ENCODE measurements at regions not wholly inside any gene's neighbourhood (a gene's known extent, or its start where the extent isn't known, plus 50 kb on each side); places are given as distances from the start of the nearest gene placed in this dataset.

DNA sequence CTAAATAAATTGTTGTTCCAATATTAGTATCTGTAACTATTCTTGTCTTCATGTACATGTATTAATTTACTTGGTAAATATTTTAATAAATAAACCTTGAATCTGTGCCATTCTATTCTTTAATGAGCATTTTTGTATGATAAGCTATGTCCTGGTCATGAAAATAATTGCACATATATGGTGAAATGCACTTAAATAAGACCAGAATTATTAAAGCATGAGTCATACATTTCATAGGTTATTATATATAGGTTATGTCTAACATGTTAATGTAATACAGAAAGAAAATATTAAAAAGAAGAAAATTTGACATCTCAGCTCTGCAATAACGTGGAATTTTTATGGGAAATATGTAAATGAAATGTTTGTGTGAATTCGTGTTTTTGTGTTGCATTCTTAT, 1168.1 kb downstream of the TAF11L14 start:
- H3K27ac ChIP-seq, result no peak overlapping the region
- DNase-seq (no peak), ATAC-seq (no peak)
- WGBS, 2 donors, result 52 to 55% methylated on average over 2 of the region's 2 CpGs
- no peaks in the 10 kb centered on the region for H3K4me1 ChIP-seq
- H3K27me3 ChIP-seq, result no peaks in the 10 kb centered on the region
- H3K36me3 ChIP-seq (replicated peaks in 1 of 2; ENCODE audit: insufficient read depth in 1 of 2, low read depth in 2 of 2), result no peaks in the 10 kb centered on the region
- TF ChIP-seq CTCF (IDR thresholded peaks at IDR 0.05), result no peak
- TF ChIP-seq POLR2A (IDR thresholded peaks at IDR 0.05), result no peak
- H3K9me3 ChIP-seq, result no peaks in the 10 kb centered on the region
- intact Hi-C loops (cut with DNase I), result no loop called here
- no peak overlapping the region for H3K4me3 ChIP-seq

DNA sequence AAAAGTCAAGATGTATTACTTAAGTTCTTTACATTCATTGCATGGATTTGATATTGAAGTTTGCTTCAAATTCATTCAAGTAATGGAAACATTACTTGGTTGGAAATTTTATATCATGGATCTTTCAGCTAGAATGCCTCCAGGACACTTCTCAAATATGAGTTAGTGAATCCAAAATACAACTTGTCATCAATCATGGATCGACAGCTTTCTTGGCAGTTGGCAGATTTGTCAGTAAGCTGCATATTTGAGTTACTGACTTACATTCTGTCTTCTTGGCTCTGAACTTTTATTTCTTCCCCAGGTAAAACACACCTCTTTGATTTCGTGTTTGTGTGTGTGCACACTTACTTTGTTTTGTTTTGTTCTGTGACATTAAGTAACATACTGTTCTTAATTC, 1171.1 kb downstream of the TAF11L14 start:
- no peaks in the 10 kb centered on the region for H3K27me3 ChIP-seq
- DNase-seq (no peak), ATAC-seq (no peak)
- H3K36me3 ChIP-seq (replicated peaks in 1 of 2; ENCODE audit: insufficient read depth in 1 of 2, low read depth in 2 of 2), result no peaks in the 10 kb centered on the region
- H3K4me3 ChIP-seq, result no peak overlapping the region
- H3K4me1 ChIP-seq, result no peaks in the 10 kb centered on the region
- H3K27ac ChIP-seq, result no peak overlapping the region
- TF ChIP-seq CTCF (IDR thresholded peaks at IDR 0.05) (no peak), POLR2A (IDR thresholded peaks at IDR 0.05) (no peak)
- WGBS, 2 donors, result 42 to 74% methylated on average over 2 of the region's 2 CpGs
- intact Hi-C loops (cut with DNase I), result no loop called here
- H3K9me3 ChIP-seq, result no peaks in the 10 kb centered on the region

DNA sequence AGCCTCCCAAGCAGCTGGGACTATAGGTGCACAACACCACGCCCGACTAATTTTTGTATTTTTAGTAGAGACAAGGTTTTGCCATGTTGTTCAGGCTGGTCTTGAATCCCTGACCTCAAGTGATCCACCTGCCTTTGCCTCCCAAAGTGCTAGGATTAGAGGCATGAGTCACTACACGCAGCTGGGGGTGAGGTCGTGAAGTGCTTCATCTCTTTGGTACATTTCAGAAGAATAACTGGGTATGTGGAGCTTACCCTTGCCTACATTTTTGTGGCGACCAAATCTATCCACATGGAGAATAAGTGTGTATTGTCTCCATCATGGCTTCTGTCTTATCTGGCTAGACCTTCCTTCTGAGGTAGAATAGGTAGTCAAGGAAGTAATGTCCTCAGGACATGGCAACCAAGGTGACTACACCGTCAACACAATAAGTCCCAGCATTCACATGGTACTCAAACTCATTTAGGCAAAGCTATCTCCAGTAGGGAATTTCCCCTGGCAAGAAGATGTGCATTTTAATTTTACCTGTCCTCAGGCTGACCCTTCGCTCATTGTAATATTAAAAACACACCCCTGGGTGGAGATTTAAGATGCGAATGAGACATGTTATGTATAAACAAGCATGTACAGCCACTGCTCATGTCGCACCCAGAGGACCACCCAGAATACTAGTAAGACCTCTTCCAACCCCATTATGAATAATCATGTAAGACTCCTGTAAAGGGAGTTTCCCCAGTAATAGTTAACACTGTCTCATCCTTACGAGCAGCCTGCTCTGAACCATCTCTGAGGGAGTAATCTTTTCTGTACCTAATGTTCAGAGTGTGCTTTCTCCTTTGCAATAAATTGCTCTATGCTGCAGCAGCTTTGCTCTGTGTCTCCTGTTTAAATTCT, 1173.2 kb downstream of the TAF11L14 start:
- H3K4me3 ChIP-seq, result no peak overlapping the region
- no peak overlapping the region for H3K27ac ChIP-seq
- ATAC-seq (no peak), DNase-seq (no peak)
- no peaks in the 10 kb centered on the region for H3K36me3 ChIP-seq (replicated peaks in 1 of 2; ENCODE audit: insufficient read depth in 1 of 2, low read depth in 2 of 2)
- no peak for TF ChIP-seq POLR2A (IDR thresholded peaks at IDR 0.05)
- TF ChIP-seq CTCF (IDR thresholded peaks at IDR 0.05), result no peak
- no peaks in the 10 kb centered on the region for H3K4me1 ChIP-seq
- 75 to 84% methylated on average over 10 of the region's 10 CpGs for WGBS, 2 donors
- intact Hi-C loops (cut with DNase I), result no loop called here
- no peaks in the 10 kb centered on the region for H3K9me3 ChIP-seq
- no peaks in the 10 kb centered on the region for H3K27me3 ChIP-seq

DNA sequence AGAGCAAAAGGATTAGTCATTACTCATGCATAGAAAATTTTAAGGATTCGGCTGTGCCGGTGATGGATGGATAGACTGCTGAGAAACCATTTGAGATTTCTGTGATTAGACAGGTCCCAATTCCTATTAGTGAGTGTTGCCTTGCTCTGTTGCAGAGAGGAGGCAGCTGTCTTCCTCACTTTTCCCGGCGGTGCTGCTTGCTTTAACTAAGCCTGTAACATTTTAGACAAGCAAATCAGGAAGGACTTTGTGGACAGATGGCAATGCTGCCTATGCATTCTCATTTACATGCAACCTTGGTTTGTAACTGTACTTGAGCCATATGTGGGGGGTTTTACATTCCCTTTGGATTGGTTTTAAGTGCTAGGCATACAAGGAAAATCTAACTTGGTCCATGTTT, 1176.3 kb downstream of the CDH18 start:
- Histone ChIP-seq H3K36me3 (replicated peaks in 1 of 2; ENCODE audit: insufficient read depth in 1 of 2, low read depth in 2 of 2) (no peaks in the 10 kb centered on the region), H3K9me3 (no peaks in the 10 kb centered on the region), H3K4me1 (no peaks in the 10 kb centered on the region), H3K27ac (no peak overlapping the region), H3K4me3 (no peak overlapping the region), H3K27me3 (no peaks in the 10 kb centered on the region)
- ATAC-seq (no peak), DNase-seq (no peak)
- WGBS, 2 donors, result 35 to 60% methylated on average over 4 of the region's 4 CpGs
- TF ChIP-seq POLR2A (IDR thresholded peaks at IDR 0.05) (no peak), CTCF (IDR thresholded peaks at IDR 0.05) (no peak)
- intact Hi-C loops (cut with DNase I), result no loop called here

- ATAC-seq (no peak), DNase-seq (no peak)
- no peak overlapping the region for H3K27ac ChIP-seq
- 94 to 97% methylated on average over 1 of the region's 1 CpG for WGBS, 2 donors
- no peaks in the 10 kb centered on the region for H3K4me1 ChIP-seq
- H3K4me3 ChIP-seq, result no peak overlapping the region
- TF ChIP-seq POLR2A (IDR thresholded peaks at IDR 0.05) (no peak), CTCF (IDR thresholded peaks at IDR 0.05) (no peak)
- H3K36me3 ChIP-seq (replicated peaks in 1 of 2; ENCODE audit: insufficient read depth in 1 of 2, low read depth in 2 of 2), result no peaks in the 10 kb centered on the region
- no peaks in the 10 kb centered on the region for H3K9me3 ChIP-seq
- intact Hi-C loops (cut with DNase I), result no loop called here
- no peaks in the 10 kb centered on the region for H3K27me3 ChIP-seq
Observed at GRCh38 chr5:18828351-18828750, 1159.6 kb downstream of the CDH18 start.

Measured in body of pancreas (tissue), 4 donors.